DMS 273 treated with DMSO at 0.1 percent for 48 hours (cell line): ENCODE measurements at regions not wholly inside any gene's neighbourhood (a gene's known extent, or its start where the extent isn't known, plus 50 kb on each side); places are given as distances from the start of the nearest gene placed in this dataset.
"Not testable (repeated sequence)": the region's sequence is repeated elsewhere in the genome, so short reads cannot be mapped to it uniquely, and the experiment has no call there.

Experiments used
- DNase-seq: peaks from one replicate; lab custom pipeline; 2025; lab: John Stamatoyannopoulos, UW

DNA sequence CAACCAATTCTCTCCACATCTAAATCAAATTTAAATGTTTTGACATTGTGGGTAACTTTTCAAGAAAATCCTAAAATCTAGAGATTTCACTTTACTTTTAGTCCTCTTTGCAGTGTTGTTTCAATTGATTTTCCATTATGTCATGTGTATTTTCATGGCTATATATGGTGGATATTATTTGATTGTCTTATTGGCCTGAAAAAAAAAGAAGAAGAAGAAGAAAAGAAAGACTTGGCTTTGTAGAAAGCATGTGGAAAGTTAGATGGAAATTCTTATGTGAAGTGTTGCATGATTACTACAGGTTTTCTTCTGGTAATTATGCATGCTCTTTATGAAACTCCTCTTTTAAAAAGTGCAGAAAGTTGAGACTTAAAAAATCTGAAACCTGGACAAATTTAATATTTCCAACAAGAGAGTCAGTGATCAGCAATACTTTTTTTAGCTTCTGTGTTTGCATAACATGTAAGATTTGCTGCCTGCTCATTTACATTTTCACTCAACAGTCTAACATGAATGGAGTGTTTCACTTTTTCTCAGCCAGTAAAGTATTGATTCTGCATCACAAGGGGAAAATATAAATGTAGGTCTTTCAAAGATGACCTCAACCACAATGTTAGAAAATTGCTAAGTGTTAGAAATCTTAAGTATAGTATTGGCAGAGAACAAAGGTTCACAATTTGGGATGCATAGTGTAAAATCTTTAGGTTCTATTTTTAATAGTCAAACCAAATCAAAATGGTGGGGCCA, 438.7 kb downstream of the BCKDHB start:
- DNase-seq, result no peak

DNA sequence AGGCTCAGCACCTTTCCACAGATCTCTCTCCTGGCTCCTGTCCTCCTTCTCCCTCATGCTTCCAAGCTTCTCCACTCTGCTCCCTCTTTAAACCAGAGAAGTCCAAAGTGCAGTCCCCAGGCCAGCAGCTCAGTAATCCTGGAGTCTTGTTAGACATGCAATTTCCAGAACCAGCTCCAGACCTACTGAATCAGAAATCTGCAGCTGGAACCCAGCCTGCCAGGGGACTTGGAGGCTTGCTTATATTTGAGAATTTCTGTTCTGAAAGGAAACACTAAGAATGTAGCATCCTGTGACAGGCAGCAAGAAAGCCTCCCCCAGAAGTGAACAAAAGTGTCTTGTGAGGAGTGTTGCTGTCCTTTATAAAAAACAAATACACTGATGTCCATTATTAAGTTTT, 438.1 kb downstream of the BCKDHB start:
- no peak for DNase-seq

DNA sequence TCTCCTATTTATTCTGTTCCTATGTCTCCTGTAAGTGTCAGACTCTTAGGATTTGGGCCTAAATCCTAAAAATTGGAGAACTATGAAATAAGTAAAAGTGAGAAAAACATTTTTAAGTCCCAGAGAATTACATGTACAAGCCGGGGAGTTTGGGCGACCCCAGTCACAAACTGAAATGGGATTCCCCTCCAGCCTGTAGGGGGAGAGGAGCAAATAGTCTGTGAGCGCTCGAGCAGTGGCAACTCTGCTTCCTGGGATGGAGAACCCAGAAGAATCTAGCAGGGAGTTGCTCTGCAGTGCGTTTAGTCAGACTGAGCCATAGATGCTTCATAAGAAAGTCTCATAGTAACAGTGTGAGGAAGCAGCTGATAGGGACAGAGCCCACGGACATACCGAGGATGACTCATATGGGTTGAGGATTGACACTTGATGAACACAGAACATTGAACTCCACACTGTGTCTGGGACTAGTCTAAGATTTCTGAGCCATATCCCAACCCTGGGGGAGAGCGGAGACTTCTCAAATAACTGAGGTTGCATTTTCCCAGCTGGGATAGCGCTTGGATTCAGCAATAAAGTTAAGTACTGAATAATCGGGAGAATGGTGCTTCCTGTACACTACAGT, 437.2 kb downstream of the BCKDHB start:
- DNase-seq, result no peak

DNA sequence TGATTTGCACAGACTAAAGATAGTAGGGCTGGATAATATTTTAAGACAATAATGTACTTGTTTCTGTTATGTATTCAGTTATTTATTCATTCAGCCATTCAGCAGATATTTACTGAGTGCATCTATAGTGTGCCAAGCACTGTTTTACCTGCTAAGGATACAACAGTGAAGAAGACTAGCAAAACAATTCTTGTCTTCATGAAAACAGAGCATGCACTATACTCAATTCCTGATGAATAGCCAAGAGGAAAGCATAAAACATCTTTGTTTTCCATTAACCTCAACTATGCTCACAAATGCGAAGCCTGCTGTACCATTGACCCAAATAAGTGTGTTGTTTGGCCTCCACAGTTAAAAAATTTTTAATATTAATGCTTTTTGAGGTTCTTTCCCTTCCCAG, 436.7 kb downstream of the BCKDHB start:
- no peak for DNase-seq

DNA sequence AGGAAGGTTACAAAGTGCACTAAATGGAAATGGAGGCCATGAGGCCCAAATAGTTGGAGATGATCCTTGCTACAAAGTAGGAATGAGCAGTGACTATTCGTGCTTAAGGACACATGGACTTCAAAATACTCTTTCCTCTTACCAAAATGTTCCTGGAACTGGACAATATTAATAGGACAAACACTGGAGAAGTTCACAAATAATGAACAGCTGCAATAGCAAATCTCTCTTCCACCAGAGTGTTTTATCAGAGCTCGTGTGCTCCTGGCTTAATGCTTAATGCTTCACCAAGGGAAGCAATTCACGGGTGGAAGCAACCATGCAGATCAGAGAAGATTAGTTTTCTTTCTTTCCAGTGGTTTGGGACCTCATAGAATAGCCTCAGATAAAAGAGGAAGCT, 435.4 kb downstream of the BCKDHB start:
- DNase-seq, result no peak

DNA sequence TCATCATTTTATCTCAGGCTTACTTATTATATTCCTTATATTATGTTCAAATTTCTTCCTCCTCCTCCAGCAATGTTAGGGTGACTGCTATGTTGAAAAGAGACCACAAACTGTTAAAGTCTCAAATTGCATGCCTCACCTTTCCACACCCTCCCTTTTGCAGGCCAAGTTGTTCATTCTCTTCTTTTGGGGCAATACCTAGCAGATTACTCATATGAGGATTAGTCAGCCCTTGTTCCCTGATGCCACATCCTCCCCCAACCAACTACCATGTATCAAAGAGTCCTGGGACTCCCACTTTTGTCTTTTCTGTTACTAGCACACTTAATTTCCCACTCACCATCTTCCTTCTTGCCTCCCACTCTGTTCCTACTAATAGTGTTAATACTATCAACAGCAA, 434.7 kb downstream of the BCKDHB start:
- DNase-seq, result no peak

DNA sequence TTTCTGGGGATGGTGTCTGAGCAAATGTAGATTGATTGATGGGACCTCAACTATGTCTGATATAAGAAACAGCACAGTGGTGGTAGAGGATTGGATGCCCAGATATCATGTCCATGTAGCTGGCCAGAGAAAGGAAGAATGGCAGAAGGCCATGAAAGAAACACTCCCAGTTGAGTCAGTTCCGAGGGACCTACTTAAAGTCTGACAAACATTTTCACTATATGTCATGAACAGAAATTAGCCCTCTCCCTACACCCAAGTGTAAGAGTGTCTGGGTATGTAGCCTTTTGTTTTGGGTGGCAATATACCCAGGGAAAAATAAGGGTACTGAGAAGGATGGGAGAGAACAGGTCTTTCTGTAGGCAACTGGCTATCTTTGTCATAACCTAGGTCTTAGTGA, 434.2 kb downstream of the BCKDHB start:
- no peak for DNase-seq

DNA sequence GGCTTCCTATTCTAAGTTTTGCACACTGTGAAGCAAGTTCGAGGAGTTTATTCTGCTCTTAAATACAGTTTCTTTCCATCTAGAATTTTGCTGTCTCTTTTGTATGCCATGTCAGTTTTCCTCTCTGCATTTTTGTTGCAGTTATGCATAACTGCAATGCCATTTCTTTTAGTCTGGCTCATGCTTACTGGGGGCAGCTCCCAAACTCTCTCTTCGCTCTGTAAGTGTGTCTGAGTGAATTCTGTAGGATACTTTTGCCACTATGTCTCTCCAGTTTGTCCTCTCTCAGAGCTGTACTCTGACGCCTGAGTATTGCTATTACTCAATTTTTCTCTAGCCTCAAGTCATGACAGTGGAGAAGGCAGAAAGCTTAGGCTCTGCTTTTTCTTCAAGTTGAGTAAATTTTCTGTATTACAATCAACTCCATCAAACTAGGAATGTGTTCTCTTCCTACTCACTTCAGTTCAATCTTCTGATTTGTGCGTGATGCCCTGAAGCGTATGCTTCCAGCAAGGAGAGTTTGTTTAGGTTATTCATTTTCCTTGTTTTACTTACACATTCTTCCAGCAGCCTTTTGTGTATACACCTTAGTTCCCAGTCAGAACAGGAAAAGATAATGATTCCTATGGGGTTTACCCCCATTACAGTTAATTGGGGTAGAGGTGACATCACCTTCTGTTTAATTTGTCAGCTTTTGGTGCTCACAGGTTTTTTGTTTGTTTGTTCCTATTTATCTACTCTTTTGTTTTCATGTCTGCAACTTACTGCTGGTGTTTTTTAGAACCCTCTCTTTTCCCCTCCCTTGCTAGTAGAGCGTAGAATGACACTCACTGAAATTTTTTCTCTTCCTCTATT, 430.9 kb downstream of the BCKDHB start:
- no peak for DNase-seq

DNA sequence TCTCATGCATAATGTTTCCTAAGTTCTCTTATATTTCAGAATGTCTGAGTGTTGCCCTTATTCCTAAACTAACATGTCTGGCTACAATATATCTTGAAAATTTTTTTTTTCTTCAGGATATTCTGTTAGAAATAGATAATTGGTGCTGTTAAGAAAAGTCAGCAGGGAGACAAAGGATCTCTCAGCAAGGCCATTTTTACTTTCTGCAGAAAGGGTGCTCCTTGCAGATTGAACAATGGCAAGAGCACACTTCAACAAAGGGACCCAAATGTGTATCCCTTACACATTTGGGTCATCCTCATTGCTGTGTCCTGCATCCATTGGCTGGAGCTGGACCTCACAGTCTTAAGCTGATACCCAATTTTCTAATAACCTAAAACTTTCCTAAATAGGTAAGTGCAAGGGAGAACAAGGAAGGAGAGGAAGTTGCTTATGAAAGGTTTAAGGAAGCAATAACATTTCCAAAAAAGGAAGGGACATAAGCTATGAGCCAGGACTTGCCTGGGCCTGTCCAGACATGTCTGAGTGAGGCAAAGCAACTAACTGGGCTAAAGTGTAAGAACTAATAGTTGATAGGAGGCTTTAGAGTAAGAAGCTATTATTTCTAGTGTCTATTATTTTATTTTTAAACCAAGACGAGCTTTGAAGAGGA, 429.6 kb downstream of the BCKDHB start:
- no peak for DNase-seq

DNA sequence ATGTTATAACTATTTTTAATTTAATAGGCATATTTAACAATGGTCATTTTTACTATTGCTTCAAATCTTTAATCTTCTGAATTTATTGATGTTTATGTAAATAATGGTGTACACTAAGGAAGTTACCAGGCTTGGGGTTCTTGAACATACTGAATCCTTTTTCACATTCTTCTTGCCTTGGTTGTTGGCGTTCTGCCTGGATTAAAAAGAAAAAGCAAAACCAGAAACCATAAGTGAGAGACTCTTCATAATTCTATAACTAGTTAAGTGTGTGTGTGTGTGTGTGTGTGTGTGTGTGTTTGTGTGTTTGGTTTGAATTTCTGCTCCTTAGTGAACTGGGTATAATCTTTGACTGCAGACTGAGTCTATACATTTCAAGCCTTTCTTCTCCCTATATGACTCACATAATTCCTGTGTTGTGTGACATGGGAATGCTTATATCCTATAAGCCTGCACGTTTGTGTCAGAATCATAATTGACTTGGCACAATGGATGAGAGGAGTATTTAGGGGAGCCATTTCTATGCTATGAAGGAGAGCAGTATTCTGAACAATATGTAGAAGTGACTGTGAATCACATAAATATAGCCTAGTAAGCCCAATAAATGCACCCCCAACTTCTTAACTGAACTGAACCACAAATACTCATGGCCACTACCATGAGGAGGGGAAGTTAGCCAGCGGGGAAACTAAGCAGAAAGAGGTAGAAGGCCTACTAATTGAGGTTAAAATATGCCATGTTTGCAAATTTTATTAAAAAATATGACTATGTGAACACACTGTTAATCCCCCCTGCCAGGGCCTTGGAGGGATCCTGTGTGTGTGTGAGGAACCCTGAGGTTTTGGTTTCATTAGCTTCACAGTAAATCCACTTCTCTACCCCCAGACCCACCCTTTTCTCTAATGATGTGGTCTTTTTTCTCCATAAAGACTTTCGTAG, 425.5 kb downstream of the BCKDHB start:
- no peak for DNase-seq

DNA sequence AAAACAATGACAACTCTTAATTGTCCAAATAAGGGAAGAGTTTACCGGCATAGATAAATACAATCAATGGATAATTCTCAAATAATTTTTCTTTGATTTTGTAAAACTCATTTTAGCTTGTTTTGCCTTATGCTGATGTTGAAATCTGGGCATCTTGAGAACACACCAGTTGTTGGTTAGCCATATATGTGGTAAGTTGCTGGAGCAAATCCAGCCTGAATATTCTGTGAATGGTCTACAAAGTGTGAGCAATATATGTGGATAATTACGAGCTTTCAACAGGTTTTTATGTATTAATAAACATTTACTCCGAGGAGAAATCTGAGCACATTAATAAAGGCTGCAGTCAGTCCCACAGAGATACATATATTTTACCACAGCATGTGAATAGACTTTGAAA, 423.6 kb downstream of the BCKDHB start:
- DNase-seq, result no peak

DNA sequence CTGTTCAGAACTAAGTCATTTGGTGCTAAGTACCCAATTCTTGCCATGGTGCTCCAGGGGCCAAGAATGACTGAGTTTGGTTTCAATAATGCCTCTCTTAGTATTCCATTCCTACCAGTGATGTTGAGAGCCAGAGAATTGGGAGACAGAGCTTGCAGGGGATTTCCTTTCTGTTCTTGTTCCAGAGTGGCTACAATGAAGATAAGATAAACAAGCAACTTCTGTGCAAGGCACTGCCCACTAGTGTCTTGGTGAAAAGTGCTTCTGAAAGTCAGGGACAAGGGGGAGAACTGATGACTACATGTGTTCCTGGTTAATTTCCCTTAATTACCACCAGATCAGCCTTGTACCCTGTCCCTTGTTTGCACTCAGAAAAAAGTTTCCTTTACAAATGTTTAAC, 421.6 kb downstream of the BCKDHB start:
- no peak for DNase-seq

DNA sequence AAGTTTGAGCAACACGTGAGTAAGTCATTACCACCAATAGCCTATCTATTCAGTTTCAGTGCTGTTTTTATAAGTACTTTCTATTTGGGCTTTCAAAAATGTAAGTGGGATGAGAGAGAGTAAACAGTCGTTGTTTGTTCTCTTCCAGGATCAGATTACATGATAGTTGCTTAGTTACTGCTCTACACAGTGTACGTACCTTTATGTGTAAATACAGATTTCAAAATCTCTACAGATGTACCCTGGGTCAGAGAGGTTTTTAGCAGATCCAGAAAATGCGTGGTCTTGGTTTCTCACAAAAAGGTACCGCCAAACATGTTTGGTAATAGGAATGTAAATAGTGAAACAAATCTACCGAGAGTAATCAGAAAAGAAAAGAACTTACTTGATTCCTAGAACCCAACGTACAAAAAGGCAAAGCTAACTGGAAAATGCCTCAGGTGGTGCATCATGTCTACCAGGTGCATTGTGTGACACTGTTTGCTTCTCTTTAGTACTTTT, 421.1 kb downstream of the BCKDHB start:
- no peak for DNase-seq

DNA sequence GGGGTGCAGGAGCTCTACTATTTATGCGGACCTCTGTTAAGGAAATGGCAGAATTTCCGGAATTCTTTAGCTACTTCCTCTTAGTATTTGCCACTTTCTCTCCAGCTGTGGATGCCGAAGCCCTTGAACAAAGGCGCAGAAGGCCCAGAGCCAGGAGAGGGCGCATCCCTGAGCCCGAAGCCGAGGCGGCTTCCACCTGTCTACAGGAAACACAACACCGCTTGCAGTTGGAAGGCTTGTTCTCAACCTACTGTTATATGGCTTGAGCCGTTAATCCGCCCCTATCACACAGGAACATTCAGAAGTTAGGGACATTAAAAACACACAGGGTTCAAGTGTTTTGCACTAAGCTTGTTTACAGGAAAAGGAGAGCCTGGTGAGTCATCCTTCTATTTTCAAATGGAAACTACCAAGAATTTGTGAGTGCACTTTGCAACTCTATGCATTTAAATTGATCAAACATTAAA, 417.1 kb downstream of the BCKDHB start:
- peak; percentile 14 for DNase-seq

DNA sequence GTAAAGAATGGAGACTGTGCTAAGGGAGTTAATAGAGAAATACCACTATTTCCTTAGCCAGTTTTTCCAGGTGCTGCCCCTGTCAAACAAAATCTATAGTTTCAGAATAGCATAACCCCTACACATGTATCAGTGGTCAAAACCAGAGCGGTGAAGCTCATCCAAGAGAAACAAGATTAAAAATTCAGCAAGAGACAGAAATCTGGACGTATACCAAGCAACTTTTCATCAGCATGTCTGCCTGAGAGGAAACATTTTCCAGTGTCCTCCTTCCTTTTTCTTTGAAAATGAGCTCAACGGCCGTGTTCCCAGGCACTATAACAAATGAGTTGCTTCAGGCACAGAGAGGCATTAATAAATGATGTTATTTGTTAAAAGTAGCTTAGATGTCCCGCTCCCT, 416.5 kb downstream of the BCKDHB start:
- DNase-seq, result no peak

DNA sequence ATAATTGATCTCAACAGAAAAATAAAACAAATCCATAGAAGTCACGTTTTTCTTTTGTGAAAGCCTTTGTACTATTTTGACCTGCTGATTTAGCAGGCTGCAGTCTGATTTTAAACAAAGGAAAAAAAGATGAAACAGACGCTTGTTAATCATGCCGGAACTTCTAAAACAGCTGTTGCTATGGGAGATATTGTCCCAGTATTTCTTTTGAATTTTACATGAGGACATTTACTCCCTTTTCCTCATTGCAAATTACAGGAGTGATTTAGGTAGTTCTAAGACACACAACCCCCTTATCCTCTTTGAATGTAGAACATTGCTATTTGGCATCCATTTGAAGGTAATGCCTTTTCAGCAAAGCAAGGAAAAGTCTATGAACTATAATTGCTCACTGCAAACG, 416.1 kb downstream of the BCKDHB start:
- no peak for DNase-seq

DNA sequence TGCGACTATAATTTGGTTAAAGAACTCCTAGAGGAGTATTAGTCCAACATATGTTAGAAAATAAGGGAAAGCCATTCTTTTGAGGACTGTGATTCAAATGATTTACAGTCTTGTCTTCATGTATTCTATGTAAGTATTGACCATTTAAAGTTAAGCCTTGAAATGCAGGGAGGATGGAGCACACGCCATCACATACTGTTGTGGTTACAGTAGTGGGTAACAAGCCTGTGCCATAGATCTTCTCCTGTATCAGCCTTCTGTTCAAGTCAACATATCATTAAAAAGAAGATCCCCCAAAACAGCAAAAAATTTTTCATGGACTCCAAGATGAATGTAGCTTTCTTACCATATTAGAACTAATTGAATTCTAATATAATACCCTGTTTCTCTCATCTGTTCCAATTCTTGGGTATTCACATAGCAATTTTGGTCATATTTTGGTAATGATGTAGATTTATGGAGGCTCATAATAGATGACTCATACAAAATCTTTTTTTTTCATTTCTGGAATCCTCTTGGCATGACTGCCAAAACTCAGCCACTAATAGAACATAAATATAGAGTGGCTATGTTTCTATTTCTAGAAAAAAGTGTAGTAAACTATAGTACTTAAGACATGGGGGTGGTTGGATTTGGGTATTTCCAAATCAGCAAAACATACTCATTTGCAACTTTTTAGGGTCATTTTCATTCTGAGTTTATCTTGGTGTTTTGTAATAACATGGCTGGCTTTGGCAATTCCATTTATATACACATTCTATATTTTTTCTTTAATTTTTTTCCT, 413.5 kb downstream of the BCKDHB start:
- no peak for DNase-seq

DNA sequence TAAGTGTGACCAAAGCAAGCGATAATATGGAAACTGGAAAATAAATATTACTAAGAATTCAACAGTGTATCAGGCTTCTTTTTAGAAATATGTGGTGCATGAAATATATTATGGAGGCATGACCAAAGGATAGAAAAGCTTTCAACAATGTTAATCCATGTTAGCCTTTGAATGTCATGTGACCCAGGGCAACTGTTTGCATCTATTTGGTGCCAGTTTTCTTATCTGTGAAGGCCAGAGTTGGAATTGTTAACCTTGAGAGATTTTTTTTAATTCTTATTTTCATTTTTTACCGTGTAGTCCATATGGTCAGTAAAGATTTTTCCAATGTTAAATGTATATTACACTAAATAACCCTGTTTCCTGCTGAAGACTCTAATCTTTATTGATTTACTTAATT, 411.1 kb downstream of the BCKDHB start:
- DNase-seq, result no peak

DNA sequence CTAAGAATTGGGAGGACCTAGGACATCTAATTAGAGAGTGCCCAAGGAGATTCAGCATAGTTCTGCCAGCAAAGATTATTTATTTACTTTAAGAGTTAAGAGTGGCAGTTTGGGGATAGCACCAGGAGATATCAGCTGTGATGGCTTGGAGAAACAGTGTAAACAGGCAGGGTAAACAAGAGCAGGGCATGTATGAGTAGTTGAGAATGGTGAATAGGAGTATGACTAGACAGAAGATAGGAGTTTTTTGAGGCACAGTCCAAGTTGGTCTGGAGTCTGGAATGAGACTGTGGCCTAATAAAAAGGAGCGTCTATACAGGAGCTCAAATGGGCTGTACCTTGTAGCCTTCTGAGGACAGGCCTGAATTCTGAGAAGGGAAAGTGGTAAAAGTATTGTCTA, 404.1 kb downstream of the BCKDHB start:
- DNase-seq, result not testable (repeated sequence)

DNA sequence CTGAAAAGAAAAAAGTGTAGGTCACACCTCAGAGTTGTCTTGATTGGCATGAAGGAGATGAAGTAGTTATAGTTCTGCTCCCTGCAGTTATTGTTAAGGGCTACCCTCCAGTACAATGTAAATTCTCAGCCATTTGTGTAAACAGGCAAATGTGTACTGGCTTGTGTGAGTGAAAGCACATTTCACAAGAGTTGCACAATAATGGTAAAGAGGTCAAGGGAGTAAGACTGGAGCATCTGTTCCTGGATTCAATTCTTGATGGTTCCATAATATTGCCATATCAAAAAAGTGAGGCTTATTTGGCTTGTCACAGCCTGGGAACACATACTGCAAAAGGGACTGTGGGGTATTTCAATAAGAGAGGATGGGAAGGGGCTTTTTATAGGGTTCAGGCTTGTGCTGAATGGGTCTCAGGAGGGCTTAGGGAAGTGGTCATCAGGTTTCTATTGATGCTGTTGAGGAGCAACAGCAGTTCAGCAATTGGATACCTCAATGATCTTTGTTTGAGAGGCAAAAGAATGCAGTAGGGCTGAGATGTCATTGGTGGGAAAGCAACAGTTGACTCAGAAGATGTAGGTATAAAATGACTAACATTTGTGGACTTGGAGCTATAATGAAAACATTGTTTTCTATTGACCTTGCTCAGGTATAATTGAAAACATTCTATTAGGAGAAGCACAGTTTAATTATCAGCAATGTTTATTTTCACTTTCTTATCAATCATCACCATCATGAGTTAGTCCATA, 402.6 kb downstream of the BCKDHB start:
- DNase-seq, result no peak
